DOHH2 (cell line): ENCODE measurements at regions not wholly inside any gene's neighbourhood (a gene's known extent, or its start where the extent isn't known, plus 50 kb on each side); places are given as distances from the start of the nearest gene placed in this dataset.

Experiments used
- EZH2phosphoT487 ChIP-seq: fragments of 200-600 bp; sonication (generic); IDR thresholded peaks from 2 replicates; pipeline ENCODE4 v1.6.1; 2017; ENCODE audit warnings: borderline replicate concordance, mild to moderate bottlenecking, antibody characterized with exemption, low read length, moderate library complexity, mixed read lengths
- TF ChIP-seq, protein P1 (sequence below): fragments of 200-600 bp; sonication (generic); IDR thresholded peaks from one replicate; pipeline ENCODE4 v1.5.1; 2014; ENCODE audit warnings: antibody characterized with exemption, mild to moderate bottlenecking, low read depth, low read length; ENCODE audit not compliant: poor library complexity, severe bottlenecking

DNA sequence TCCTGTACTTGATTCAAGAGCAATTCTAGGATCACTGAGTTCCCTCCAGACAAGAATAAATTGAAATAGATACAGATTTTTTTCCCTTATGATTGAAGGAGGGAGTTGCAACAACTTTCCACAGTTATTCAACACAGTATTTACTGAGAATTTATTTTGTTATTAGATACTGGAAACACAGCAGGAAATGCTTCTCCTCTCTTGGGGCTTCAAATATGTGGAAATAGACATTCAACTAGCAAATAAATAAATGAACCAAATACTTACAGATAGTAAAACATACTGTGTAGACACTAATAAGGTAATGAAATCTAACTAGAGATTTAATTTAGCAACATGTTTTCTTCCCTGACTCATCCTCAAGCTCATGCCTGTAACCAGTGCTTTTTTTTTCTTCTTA lies 169.2 kb downstream of the LNPK start:
- TF ChIP-seq, protein P1, sequence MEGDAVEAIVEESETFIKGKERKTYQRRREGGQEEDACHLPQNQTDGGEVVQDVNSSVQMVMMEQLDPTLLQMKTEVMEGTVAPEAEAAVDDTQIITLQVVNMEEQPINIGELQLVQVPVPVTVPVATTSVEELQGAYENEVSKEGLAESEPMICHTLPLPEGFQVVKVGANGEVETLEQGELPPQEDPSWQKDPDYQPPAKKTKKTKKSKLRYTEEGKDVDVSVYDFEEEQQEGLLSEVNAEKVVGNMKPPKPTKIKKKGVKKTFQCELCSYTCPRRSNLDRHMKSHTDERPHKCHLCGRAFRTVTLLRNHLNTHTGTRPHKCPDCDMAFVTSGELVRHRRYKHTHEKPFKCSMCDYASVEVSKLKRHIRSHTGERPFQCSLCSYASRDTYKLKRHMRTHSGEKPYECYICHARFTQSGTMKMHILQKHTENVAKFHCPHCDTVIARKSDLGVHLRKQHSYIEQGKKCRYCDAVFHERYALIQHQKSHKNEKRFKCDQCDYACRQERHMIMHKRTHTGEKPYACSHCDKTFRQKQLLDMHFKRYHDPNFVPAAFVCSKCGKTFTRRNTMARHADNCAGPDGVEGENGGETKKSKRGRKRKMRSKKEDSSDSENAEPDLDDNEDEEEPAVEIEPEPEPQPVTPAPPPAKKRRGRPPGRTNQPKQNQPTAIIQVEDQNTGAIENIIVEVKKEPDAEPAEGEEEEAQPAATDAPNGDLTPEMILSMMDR, result no peak
- TF ChIP-seq EZH2phosphoT487, result no peak
